SIG-M5 treated with dmso at 0.1 percent for 504 hours (cell line): ENCODE measurements at regions not wholly inside any gene's neighbourhood (a gene's known extent, or its start where the extent isn't known, plus 50 kb on each side); places are given as distances from the start of the nearest gene placed in this dataset.
"Not testable (repeated sequence)": the region's sequence is repeated elsewhere in the genome, so short reads cannot be mapped to it uniquely, and the experiment has no call there.

Experiments used
- DNase-seq: peaks from one replicate; lab custom pipeline; 2025; ENCODE audit not compliant: unreplicated experiment; lab: John Stamatoyannopoulos, UW

DNA sequence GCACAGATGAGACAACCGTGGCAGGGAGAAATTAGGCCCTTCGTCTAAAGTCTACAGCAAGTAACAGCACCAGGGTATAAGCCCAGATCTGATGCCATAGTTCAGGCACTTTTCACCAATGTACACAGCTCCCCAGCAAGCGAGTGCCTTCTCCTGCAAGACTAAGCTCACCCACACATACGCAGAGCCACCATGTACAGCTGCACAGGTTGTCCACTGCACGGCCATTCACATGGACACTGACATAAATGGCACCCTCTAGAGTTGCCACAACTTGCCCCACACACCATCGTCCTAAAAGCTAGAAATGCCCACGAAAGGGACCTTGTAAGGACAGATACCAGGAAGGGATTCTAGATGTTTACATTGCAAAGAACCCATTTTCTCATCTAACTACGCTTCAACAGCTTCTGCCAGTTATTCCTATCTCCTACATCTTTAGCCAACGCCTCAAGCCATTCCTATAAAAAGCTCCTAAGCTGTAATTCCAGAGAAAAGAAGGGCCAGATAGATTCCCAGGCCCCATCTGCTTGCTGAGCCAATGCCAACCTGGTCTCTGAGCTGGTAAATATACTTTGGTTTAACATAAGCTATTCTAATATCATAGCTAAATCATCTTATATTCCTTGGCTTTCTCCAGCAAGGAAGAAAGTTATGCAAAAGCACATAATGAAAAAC lies 174.0 kb upstream of the KAZN start:
- DNase-seq: no peak

- no peak for DNase-seq
These were observed 171.6 kb upstream of the KAZN start for GRCh38 chr1:14426854-14427253.

GRCh38 chr1:14429577-14429976 lies 168.9 kb upstream of the KAZN start:
- DNase-seq: no peak

DNA sequence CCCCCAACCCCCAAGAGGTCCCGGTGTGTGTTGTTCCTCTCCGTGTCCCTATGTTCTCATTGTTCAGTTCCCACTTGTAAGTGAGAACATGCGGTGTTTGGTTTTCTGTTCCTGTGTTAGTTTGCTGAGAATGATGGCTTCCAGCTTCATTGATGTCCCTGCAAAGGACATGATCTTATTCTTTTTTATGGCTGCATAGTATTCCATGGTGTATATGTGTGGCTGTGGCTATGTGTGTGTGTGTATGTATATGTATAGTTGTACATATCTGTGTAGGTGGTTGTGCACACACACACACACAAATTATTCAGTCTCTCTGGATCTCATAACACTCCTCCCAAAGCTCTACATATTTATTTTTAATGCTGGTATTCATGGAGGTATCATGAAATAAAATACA lies 165.8 kb upstream of the KAZN start:
- not testable (repeated sequence) for DNase-seq

- no peak for DNase-seq
These were observed 163.0 kb upstream of the KAZN start for GRCh38 chr1:14435368-14436023.

- no peak for DNase-seq
These were observed 161.0 kb upstream of the KAZN start for GRCh38 chr1:14437417-14437918.

DNA sequence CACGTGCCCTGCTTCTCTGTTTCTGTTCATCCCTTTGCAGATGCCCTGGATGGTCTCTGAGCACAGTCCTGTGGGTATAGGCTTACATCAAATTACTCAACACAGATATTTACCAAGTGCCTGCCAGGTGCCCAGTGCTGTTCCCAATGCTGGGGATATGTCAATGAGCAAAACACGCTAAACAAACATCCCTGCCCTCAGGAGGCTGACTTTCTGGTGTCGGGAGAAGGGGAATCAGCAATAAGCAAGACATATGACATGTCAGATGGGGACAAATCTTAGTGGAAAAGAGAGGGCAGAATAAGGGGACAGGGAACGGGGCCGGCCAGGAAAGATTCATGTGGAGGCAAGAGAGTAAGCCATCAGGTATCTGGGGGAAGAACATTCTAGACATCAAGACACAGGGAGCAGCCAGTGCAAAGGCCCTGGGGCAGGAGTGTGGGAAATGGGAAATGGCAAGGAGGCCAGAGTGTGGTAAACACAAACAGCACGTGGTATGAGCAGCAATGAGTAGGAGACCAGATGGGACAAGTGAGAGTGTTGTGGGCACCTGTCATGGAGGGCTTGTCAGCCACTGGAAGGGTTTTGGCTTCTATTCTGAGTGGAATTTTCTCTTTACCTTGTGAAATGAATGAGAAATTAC lies 160.2 kb upstream of the KAZN start:
- no peak for DNase-seq

- DNase-seq: no peak
These were observed 159.5 kb upstream of the KAZN start for GRCh38 chr1:14439015-14439414.

GRCh38 chr1:14440166-14440565 lies 158.3 kb upstream of the KAZN start:
- DNase-seq: no peak

DNA sequence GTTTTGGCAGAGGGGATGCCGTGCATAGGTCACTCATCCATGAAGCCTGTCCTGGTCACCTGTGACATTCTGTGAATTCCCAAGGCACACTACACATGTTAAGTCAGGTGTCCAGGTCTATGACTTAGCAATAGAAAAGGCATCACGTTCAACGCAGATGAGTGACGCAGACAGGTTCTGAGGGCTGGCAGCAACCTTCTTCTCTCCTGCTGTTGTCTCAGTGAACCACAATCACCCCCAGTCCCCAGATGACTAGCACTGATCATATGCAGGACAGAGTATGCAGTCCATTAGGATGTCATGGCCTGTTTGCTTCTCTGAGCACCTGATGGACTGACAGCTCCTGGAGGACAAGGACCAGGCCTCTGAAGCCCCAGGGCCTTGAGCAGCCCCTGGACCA lies 157.8 kb upstream of the KAZN start:
- no peak for DNase-seq

GRCh38 chr1:14441302-14441741 lies 157.2 kb upstream of the KAZN start:
- DNase-seq: no peak

DNA sequence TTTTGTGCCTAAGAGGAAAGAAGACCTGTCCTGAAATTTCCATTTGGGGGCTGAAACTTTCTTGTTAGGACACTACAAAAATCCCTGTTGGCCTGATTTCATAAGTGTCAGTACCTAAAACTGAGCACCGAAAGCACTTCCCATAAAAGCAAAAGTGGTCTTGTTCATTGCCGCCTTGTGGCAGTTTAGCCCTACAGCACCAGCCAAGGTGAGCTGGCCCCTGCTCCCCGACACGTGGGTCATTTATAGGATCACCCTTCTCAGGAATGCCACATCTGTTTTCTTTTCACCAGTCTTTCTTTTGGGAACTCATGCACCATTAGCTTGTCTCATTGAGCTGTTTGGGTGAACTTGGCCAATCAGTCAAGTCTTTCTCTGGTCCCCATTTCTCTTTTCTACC lies 155.8 kb upstream of the KAZN start:
- no peak for DNase-seq

DNA sequence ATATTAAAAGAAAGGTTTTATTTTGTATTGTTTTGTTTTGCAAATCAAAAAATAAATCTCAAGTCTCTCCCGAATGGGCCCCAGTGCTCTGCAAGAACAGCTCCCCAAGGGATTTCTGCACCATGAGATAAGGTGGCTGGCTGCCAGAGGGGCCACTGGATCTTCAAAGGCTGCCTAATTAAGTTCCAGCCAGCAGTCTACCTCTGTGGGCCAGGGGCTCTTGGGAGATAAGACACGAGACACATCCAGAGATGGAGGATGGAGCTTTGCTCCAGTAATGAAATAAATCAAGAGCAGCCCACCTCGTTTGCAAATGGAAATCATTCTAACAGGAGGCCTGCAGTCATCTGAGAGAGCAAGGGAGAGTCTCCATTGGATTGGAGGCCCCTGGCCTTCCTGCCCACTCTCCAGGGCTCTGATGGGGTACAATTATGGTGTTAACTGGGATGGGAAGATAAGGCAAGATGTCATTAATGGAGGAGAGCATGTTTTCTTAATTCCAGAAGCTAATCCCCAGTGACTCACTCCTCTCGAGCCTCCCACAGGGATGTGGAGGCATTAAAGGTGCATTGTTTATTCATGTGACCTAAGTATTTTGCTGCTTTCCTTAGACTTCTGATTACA lies 155.2 kb upstream of the KAZN start:
- DNase-seq: no peak

GRCh38 chr1:14451217-14451616 lies 147.3 kb upstream of the KAZN start:
- DNase-seq: no peak

DNA sequence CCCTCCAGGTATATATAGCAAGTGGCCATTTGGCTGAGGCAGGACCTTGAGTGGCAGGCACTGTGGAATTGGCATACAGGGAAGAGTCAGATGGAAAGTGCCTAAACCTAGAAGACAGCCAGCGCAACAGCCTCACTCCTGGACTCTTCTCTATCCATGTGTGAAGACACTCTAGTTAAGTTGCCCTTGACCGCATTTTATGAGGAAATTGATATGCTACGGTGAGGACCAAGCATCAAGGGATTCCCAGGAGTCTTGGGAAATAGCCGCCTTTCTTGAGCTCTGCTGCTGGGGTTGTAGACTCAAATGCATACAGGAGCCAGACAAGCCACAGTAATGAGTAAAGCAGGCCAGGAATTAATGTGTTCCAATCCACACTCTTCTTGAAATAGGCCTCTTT lies 145.9 kb upstream of the KAZN start:
- no peak for DNase-seq

- DNase-seq: no peak
These were observed 138.3 kb upstream of the KAZN start for GRCh38 chr1:14460173-14460572.

DNA sequence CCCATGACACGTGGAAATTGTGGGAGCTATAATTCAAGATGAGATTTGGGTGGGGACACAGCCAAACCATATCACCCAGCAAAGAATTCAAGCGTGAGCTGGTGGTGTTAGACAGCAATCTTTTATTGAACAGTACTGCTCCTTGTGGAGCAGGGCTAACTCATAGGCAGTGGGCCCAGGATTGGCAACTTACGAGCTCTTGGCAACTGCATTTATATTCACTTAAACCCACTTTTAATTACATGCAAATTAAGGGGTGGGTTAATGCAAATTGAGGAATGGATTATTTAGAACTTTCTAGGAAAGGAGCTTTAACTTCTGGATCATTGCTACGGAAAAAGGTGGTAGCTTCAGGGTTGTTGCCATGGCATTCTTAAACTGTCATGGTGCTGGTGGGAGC lies 135.6 kb upstream of the KAZN start:
- no peak for DNase-seq

DNA sequence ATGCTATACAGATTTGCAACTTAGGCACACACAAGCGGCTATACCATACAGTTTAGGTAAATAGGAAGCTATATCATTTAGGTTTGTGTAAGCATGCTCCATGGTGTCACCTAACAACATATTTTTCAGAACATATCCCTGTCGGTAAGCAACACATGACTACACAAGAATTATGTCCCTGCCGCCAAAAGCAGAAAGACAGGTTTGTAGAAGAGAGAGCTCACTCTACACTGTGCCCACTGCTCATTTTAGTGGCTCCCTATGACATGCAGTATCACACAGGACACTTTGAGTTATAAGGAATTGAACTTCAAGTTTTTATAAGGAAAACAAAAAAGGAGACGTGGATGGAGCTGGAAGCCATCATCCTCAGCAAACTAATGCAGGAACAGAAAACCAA lies 132.5 kb upstream of the KAZN start:
- peak; percentile 20 for DNase-seq

DNA sequence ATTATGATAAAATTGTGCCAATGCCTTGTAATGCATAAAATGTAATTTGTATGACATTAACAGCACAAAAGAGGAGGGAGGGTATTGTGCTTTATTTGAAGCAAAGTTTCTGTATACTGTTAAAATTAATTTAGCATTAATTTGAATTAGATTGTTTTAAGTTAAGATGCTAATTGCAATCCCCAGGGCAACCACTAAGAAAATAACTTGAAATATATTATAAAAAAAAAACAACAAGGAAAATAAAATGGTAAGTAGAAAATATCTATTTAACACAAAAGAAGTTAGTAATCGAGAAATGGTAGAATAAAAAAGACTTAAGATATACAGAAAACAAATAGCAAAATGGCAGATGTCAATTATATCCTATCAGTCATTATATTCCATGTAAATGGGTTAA lies 131.4 kb upstream of the KAZN start:
- no peak for DNase-seq

DNA sequence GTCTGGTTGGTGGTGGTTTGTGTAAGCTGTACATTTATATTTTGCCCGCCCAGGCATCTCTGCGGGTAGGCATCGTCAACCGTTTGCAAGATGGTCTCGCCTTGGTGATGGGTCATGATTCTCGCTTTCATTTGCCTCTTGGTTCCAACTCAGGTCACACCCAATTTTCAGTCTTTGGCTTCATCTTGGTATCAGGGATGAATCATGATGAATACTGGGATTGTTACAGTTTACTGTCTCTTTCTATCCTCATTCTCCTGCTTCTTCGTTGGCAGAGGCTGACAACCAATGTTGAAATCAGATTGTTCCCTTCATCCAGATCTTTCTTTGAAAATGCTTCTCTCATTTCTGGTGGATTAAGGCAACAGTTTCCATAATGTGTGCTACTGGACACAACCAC lies 129.7 kb upstream of the KAZN start:
- no peak for DNase-seq

DNA sequence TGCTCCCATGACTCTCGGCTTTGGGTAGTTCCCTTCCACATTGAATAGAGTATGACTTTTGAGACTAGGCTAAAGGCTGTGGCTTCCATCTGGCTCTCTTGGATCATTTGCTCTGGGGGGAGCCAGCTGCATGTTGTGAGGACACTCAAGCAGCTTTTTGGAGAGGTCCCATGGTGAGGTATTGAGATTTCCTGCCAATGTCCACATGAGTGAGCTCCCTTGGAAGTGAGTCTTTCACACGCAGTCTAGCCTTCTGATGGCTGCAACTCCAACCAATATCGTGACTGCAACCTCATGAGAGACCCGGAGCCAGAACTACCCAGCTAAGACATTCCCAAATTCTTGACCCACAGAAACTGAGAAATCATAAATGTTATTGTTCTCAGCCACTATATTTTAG lies 127.7 kb upstream of the KAZN start:
- DNase-seq: no peak

DNA sequence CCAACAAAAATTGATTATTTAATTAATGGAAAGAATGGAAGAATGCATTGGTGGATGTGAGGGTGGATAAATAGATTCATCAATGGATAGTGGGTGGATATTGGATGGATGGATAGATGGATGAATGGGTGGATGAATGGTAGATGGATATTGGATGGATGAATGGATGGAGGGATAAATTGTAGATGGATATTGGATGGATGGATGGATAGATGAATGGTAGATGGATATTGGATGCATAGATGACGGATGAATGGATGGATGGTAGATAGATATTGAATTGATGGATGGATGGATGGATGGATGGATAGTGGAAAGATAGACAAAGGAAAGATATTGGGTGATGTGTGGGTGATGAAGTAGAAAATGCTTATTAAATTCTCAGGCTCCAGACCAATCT lies 123.6 kb upstream of the KAZN start:
- DNase-seq: no peak
